GM06990 (cell line): ENCODE measurements at regions not wholly inside any gene's neighbourhood (a gene's known extent, or its start where the extent isn't known, plus 50 kb on each side); places are given as distances from the start of the nearest gene placed in this dataset.

Experiments
- DNase-seq: peaks from one replicate; pipeline ENCODE4 v3.0.0-alpha.2; 2011; ENCODE audit not compliant: insufficient read length; ENCODE audit errors: extremely low read depth
- H3K27me3 ChIP-seq: replicated peaks from 2 replicates; pipeline ENCODE4 v1.6.0; 2011; ENCODE audit warnings: low read length; ENCODE audit not compliant: control insufficient read depth, insufficient read depth
- H3K36me3 ChIP-seq: 2 replicates; pipeline ENCODE4 v1.5.1; 2011; ENCODE audit warnings: low read length; ENCODE audit not compliant: control insufficient read depth, insufficient read depth
- H3K4me3 ChIP-seq: replicated peaks from 2 replicates; pipeline ENCODE4 v1.5.1; 2011; ENCODE audit warnings: low read depth, mild to moderate bottlenecking, control low read depth, low read length
- CTCF ChIP-seq: IDR thresholded peaks from 2 replicates; pipeline ENCODE4 v1.5.1; 2011; ENCODE audit warnings: low read length, control low read depth, mild to moderate bottlenecking, inconsistent platforms; ENCODE audit not compliant: insufficient read depth, poor library complexity, severe bottlenecking

GRCh38 chr2:104787298-104788065, 66.4 kb upstream of the POU3F3 start:
- DNase-seq = no peak
- no peak for TF ChIP-seq CTCF
- no peak overlapping the region for H3K4me3 ChIP-seq
- no peaks in the 10 kb centered on the region; the same call in 1 of the 2 replicates for H3K27me3 ChIP-seq
- no peaks in the 10 kb centered on the region for H3K36me3 ChIP-seq

GRCh38 chr2:104788742-104789455, 65.0 kb upstream of the POU3F3 start:
- no peak for DNase-seq
- Histone ChIP-seq H3K27me3 (no peaks in the 10 kb centered on the region; the same call in 1 of the 2 replicates), H3K4me3 (no peak overlapping the region), H3K36me3 (no peaks in the 10 kb centered on the region)
- no peak for TF ChIP-seq CTCF

GRCh38 chr2:104790100-104790811, 63.7 kb upstream of the POU3F3 start:
- TF ChIP-seq CTCF = no peak
- no peak for DNase-seq
- H3K4me3 ChIP-seq = no peak overlapping the region
- H3K27me3 ChIP-seq = no peaks in the 10 kb centered on the region; the same call in 1 of the 2 replicates
- H3K36me3 ChIP-seq = no peaks in the 10 kb centered on the region

DNA sequence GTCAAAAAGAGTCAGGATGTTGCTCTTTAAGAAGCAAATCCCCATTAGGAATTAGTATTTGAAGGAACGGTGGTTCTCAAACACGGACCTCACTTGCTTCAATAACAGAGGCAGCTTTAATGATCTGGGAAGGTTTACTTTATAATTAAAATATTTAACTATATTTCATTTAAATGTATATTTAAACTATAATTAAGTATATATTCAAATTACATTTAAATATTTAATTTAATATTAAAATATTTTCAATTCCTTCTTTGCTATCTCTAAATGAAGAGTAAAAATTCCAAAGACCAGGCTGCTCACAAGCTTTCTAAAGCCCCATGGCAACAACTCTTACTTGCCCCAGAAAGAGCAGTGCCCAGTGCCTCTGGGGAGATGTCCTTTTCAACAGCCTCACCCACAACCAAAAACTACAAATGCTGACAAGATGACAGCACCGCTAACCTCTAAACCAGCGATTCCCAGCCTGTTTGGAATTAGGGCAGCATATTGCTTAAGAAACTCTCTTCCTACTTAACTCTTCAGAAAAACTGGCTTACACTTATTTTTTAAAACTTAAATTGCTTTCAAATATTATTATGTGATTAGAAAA, 62.9 kb upstream of the POU3F3 start:
- DNase-seq = no peak

More for the DNA sequence above, 62.9 kb upstream of the POU3F3 start:
- H3K27me3 ChIP-seq = no peaks in the 10 kb centered on the region; the same call in 1 of the 2 replicates
- no peak for TF ChIP-seq CTCF
- no peaks in the 10 kb centered on the region for H3K36me3 ChIP-seq
- no peak overlapping the region for H3K4me3 ChIP-seq
